GM23338 (cell line): ENCODE measurements at regions not wholly inside any gene's neighbourhood (a gene's known extent, or its start where the extent isn't known, plus 50 kb on each side); places are given as distances from the start of the nearest gene placed in this dataset.

Source experiments
- ATAC-seq: fragments of 200-7000 bp; cut with Tn5 transposase; 3 replicates; pipeline ENCODE4 v1.9.1; 2020
- DNase-seq: peaks from one replicate; pipeline ENCODE4 v3.0.0-alpha.2; 2015; ENCODE audit warnings: low spot score
- H2AFZ ChIP-seq: fragments of 200-600 bp; sonication (generic); 2 replicates; pipeline ENCODE4 v1.8.0; 2016; ENCODE audit warnings: antibody characterized with exemption, mild to moderate bottlenecking, moderate library complexity
- H3F3A ChIP-seq: fragments of 200-600 bp; sonication (generic); replicated peaks from 2 replicates; pipeline ENCODE4 v1.8.0; 2017; ENCODE audit warnings: antibody characterized with exemption, mixed run types, low read depth
- H3K27ac ChIP-seq: fragments of 200-600 bp; sonication (generic); 2 replicates; pipeline ENCODE4 v1.6.1; 2016; ENCODE audit warnings: low read depth
- H3K27me3 ChIP-seq: fragments of 200-600 bp; sonication (generic); 2 replicates; pipeline ENCODE4 v1.8.0; 2016; ENCODE audit warnings: mild to moderate bottlenecking, mixed run types, moderate library complexity; ENCODE audit not compliant: insufficient read depth
- H3K36me3 ChIP-seq: fragments of 200-600 bp; sonication (generic); 2 replicates; pipeline ENCODE4 v1.8.0; 2016; ENCODE audit warnings: mild to moderate bottlenecking; ENCODE audit not compliant: insufficient read depth
- H3K4me1 ChIP-seq: fragments of 200-600 bp; sonication (generic); 2 replicates; pipeline ENCODE4 v1.8.0; 2016; ENCODE audit warnings: mild to moderate bottlenecking, moderate library complexity; ENCODE audit not compliant: insufficient read depth
- H3K4me2 ChIP-seq: fragments of 200-600 bp; sonication (generic); 2 replicates; pipeline ENCODE4 v1.7.1; 2017; ENCODE audit warnings: mixed run types
- H3K4me3 ChIP-seq: fragments of 200-600 bp; sonication (generic); 2 replicates; pipeline ENCODE4 v1.6.1; 2016; ENCODE audit warnings: mixed run types
- H3K79me2 ChIP-seq: fragments of 200-600 bp; sonication (generic); replicated peaks from 2 replicates; pipeline ENCODE4 v1.8.0; 2017; ENCODE audit warnings: mild to moderate bottlenecking; ENCODE audit not compliant: insufficient read depth
- H3K9me2 ChIP-seq: fragments of 200-600 bp; sonication (generic); 2 replicates; pipeline ENCODE4 v1.8.0; 2017; ENCODE audit not compliant: insufficient read depth
- H4K20me1 ChIP-seq: fragments of 200-600 bp; sonication (generic); replicated peaks from 2 replicates; pipeline ENCODE4 v1.8.0; 2017; ENCODE audit warnings: mild to moderate bottlenecking; ENCODE audit not compliant: insufficient read depth
- H3K27ac Mint-ChIP-seq: 2 replicates; pipeline ENCODE4 v1.8.0; 2020; ENCODE audit warnings: inconsistent platforms, mild to moderate bottlenecking, moderate library complexity, mixed read lengths
- H3K27me3 Mint-ChIP-seq: 3 replicates; pipeline ENCODE4 v1.8.0; 2022; ENCODE audit warnings: low read depth, mild to moderate bottlenecking, moderate library complexity, mixed read lengths, inconsistent platforms; ENCODE audit not compliant: insufficient read depth, poor library complexity
- H3K36me3 Mint-ChIP-seq: 3 replicates; pipeline ENCODE4 v1.8.0; 2021; ENCODE audit warnings: low read depth, mild to moderate bottlenecking, inconsistent platforms, moderate library complexity, mixed read lengths
- H3K4me1 Mint-ChIP-seq: 3 replicates; pipeline ENCODE4 v1.8.0; 2020; ENCODE audit warnings: mild to moderate bottlenecking, inconsistent platforms, mixed read lengths
- H3K4me3 Mint-ChIP-seq: 3 replicates; pipeline ENCODE4 v1.8.0; 2021; ENCODE audit warnings: moderate library complexity, mild to moderate bottlenecking, inconsistent platforms, mixed read lengths
- H3K9me3 Mint-ChIP-seq: 3 replicates; pipeline ENCODE4 v1.8.0; 2020; ENCODE audit warnings: moderate library complexity, mild to moderate bottlenecking, inconsistent platforms, mixed read lengths
- CREB1 ChIP-seq: fragments of 250-450 bp; sonication (Bioruptor Pico); IDR thresholded peaks from 2 replicates; pipeline ENCODE4 v1.5.0; 2020; ENCODE audit warnings: low read depth, mild to moderate bottlenecking, moderate library complexity
- EZH2 ChIP-seq: fragments of 200-600 bp; sonication (generic); IDR thresholded peaks from one replicate; pipeline ENCODE4 v1.8.0; 2017; ENCODE audit warnings: antibody characterized with exemption, mild to moderate bottlenecking, low read depth; ENCODE audit not compliant: unreplicated experiment
- EZH2phosphoT487 ChIP-seq: fragments of 200-600 bp; sonication (generic); IDR thresholded peaks from one replicate; pipeline ENCODE4 v1.8.1; 2018; ENCODE audit warnings: antibody characterized with exemption; ENCODE audit not compliant: unreplicated experiment
- JUNB ChIP-seq: IDR thresholded peaks from one replicate; pipeline ENCODE4 v1.6.1; 2016; ENCODE audit warnings: antibody characterized with exemption; ENCODE audit not compliant: unreplicated experiment
- NANOG ChIP-seq: IDR thresholded peaks from 2 replicates; pipeline ENCODE4 v1.6.1; 2016; ENCODE audit warnings: antibody characterized with exemption, borderline replicate concordance
- POLR2AphosphoS5 ChIP-seq: IDR thresholded peaks from 2 replicates; pipeline ENCODE4 v1.6.1; 2016; ENCODE audit warnings: antibody characterized with exemption, low read depth
- STAT1 ChIP-seq: IDR thresholded peaks from one replicate; pipeline ENCODE4 v1.6.1; 2016; ENCODE audit warnings: antibody characterized with exemption; ENCODE audit not compliant: unreplicated experiment
- ZNF114 ChIP-seq: fragments of 250-450 bp; sonication (Bioruptor Pico); IDR thresholded peaks from 2 replicates; pipeline ENCODE4 v1.5.0; 2020; ENCODE audit warnings: mild to moderate bottlenecking, moderate library complexity
- ZNF331 ChIP-seq: fragments of 250-450 bp; sonication (Bioruptor Pico); IDR thresholded peaks from 2 replicates; pipeline ENCODE4 v1.5.0; 2020; ENCODE audit warnings: low read depth, mild to moderate bottlenecking, moderate library complexity
- TF ChIP-seq, protein P1 (sequence below): fragments of 250-450 bp; sonication (Bioruptor Pico); IDR thresholded peaks from 2 replicates; pipeline ENCODE4 v1.5.0; 2020; ENCODE audit warnings: mild to moderate bottlenecking, moderate library complexity
- TF ChIP-seq, protein P2 (sequence below): IDR thresholded peaks from 2 replicates; pipeline ENCODE4 v1.6.1; 2016; ENCODE audit warnings: antibody characterized with exemption
- TF ChIP-seq, protein P3 (sequence below): IDR thresholded peaks from one replicate; pipeline ENCODE4 v1.6.1; 2018; ENCODE audit warnings: antibody characterized with exemption; ENCODE audit not compliant: unreplicated experiment
- TF ChIP-seq, protein P4 (sequence below), 2 experiments: fragments of 200-600 bp in 1 of 2; sonication (generic) in 1 of 2; conservative IDR thresholded peaks; 2 replicates each; pipeline versions ENCODE4 v1.5.1 to v1.6.1; 2016 to 2017; ENCODE audit warnings: antibody characterized with exemption in 2 of 2, low read depth in 2 of 2, mild to moderate bottlenecking in 2 of 2, moderate library complexity in 1 of 2

DNA sequence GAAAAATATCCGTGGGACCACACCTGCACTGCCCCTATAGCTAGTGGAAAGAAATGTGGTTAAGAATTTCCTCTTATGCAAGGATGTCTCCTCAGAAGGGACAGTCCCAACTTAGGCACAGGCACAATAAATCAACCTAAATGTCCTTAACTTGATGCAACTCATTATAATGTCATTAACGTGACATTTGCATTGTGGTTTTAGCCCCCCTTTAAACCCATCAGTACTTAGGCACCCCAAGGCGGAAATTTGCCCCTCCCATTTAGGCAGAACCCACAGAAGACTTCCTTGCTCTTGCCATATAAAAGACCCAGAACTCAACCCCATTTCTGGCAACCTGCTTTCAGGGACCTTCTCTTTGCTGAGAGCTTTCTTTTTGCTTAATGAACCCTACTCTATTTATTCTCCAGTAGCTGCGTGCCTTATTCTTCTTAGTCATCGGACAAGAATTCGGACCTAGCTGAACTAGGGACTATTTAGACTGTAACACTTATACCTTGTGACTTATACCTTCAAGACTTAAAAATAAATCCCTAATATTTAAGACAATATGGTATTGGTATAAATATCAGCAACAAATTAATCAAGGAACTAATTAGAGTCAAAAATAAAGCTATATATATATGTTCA is 1281.6 kb upstream of the TMEFF2 start:
- Histone ChIP-seq H3K4me2 (no peak overlapping the region), H3K4me3 (no peak overlapping the region), H3F3A (no peaks in the 10 kb centered on the region), H3K4me1 (peaks cover 10% of the 10 kb centered on the region; the same call in 1 of the 2 replicates), H3K27me3 (no peaks in the 10 kb centered on the region), H3K36me3 (no peaks in the 10 kb centered on the region), H4K20me1 (no peaks in the 10 kb centered on the region), H3K9me2 (peaks cover 9% of the 10 kb centered on the region; the same call in 1 of the 2 replicates), H2AFZ (no peak overlapping the region), H3K27ac (no peak overlapping the region), H3K79me2 (no peaks in the 10 kb centered on the region)
- ATAC-seq (no peak), DNase-seq (no peak)
- Mint-ChIP-seq H3K4me3 (no peak overlapping the region), H3K4me1 (peaks cover 11% of the 10 kb centered on the region), H3K36me3 (no peaks in the 10 kb centered on the region), H3K27me3 (no peaks in the 10 kb centered on the region), H3K9me3 (no peaks in the 10 kb centered on the region), H3K27ac (no peak overlapping the region)
- TF ChIP-seq, protein P1, sequence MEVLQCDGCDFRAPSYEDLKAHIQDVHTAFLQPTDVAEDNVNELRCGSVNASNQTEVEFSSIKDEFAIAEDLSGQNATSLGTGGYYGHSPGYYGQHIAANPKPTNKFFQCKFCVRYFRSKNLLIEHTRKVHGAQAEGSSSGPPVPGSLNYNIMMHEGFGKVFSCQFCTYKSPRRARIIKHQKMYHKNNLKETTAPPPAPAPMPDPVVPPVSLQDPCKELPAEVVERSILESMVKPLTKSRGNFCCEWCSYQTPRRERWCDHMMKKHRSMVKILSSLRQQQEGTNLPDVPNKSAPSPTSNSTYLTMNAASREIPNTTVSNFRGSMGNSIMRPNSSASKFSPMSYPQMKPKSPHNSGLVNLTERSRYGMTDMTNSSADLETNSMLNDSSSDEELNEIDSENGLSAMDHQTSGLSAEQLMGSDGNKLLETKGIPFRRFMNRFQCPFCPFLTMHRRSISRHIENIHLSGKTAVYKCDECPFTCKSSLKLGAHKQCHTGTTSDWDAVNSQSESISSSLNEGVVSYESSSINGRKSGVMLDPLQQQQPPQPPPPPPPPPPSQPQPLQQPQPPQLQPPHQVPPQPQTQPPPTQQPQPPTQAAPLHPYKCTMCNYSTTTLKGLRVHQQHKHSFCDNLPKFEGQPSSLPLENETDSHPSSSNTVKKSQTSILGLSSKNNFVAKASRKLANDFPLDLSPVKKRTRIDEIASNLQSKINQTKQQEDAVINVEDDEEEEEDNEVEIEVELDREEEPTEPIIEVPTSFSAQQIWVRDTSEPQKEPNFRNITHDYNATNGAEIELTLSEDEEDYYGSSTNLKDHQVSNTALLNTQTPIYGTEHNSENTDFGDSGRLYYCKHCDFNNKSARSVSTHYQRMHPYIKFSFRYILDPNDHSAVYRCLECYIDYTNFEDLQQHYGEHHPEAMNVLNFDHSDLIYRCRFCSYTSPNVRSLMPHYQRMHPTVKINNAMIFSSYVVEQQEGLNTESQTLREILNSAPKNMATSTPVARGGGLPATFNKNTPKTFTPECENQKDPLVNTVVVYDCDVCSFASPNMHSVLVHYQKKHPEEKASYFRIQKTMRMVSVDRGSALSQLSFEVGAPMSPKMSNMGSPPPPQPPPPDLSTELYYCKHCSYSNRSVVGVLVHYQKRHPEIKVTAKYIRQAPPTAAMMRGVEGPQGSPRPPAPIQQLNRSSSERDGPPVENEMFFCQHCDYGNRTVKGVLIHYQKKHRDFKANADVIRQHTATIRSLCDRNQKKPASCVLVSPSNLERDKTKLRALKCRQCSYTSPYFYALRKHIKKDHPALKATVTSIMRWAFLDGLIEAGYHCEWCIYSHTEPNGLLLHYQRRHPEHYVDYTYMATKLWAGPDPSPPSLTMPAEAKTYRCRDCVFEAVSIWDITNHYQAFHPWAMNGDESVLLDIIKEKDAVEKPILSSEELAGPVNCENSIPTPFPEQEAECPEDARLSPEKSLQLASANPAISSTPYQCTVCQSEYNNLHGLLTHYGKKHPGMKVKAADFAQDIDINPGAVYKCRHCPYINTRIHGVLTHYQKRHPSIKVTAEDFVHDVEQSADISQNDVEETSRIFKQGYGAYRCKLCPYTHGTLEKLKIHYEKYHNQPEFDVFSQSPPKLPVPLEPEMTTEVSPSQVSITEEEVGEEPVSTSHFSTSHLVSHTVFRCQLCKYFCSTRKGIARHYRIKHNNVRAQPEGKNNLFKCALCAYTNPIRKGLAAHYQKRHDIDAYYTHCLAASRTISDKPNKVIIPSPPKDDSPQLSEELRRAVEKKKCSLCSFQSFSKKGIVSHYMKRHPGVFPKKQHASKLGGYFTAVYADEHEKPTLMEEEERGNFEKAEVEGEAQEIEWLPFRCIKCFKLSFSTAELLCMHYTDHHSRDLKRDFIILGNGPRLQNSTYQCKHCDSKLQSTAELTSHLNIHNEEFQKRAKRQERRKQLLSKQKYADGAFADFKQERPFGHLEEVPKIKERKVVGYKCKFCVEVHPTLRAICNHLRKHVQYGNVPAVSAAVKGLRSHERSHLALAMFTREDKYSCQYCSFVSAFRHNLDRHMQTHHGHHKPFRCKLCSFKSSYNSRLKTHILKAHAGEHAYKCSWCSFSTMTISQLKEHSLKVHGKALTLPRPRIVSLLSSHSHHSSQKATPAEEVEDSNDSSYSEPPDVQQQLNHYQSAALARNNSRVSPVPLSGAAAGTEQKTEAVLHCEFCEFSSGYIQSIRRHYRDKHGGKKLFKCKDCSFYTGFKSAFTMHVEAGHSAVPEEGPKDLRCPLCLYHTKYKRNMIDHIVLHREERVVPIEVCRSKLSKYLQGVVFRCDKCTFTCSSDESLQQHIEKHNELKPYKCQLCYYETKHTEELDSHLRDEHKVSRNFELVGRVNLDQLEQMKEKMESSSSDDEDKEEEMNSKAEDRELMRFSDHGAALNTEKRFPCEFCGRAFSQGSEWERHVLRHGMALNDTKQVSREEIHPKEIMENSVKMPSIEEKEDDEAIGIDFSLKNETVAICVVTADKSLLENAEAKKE: no peak
- no peak for TF ChIP-seq POLR2AphosphoS5
- TF ChIP-seq NANOG: no peak
- TF ChIP-seq EZH2: no peak
- TF ChIP-seq, protein P2, sequence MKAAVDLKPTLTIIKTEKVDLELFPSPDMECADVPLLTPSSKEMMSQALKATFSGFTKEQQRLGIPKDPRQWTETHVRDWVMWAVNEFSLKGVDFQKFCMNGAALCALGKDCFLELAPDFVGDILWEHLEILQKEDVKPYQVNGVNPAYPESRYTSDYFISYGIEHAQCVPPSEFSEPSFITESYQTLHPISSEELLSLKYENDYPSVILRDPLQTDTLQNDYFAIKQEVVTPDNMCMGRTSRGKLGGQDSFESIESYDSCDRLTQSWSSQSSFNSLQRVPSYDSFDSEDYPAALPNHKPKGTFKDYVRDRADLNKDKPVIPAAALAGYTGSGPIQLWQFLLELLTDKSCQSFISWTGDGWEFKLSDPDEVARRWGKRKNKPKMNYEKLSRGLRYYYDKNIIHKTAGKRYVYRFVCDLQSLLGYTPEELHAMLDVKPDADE: no peak
- no peak for TF ChIP-seq ZNF114
- TF ChIP-seq STAT1: no peak
- TF ChIP-seq JUNB: no peak
- TF ChIP-seq, protein P3, sequence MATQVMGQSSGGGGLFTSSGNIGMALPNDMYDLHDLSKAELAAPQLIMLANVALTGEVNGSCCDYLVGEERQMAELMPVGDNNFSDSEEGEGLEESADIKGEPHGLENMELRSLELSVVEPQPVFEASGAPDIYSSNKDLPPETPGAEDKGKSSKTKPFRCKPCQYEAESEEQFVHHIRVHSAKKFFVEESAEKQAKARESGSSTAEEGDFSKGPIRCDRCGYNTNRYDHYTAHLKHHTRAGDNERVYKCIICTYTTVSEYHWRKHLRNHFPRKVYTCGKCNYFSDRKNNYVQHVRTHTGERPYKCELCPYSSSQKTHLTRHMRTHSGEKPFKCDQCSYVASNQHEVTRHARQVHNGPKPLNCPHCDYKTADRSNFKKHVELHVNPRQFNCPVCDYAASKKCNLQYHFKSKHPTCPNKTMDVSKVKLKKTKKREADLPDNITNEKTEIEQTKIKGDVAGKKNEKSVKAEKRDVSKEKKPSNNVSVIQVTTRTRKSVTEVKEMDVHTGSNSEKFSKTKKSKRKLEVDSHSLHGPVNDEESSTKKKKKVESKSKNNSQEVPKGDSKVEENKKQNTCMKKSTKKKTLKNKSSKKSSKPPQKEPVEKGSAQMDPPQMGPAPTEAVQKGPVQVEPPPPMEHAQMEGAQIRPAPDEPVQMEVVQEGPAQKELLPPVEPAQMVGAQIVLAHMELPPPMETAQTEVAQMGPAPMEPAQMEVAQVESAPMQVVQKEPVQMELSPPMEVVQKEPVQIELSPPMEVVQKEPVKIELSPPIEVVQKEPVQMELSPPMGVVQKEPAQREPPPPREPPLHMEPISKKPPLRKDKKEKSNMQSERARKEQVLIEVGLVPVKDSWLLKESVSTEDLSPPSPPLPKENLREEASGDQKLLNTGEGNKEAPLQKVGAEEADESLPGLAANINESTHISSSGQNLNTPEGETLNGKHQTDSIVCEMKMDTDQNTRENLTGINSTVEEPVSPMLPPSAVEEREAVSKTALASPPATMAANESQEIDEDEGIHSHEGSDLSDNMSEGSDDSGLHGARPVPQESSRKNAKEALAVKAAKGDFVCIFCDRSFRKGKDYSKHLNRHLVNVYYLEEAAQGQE: no peak
- TF ChIP-seq ZNF331: no peak
- TF ChIP-seq CREB1 (CRISPR knock-in tag): no peak
- TF ChIP-seq, protein P4, sequence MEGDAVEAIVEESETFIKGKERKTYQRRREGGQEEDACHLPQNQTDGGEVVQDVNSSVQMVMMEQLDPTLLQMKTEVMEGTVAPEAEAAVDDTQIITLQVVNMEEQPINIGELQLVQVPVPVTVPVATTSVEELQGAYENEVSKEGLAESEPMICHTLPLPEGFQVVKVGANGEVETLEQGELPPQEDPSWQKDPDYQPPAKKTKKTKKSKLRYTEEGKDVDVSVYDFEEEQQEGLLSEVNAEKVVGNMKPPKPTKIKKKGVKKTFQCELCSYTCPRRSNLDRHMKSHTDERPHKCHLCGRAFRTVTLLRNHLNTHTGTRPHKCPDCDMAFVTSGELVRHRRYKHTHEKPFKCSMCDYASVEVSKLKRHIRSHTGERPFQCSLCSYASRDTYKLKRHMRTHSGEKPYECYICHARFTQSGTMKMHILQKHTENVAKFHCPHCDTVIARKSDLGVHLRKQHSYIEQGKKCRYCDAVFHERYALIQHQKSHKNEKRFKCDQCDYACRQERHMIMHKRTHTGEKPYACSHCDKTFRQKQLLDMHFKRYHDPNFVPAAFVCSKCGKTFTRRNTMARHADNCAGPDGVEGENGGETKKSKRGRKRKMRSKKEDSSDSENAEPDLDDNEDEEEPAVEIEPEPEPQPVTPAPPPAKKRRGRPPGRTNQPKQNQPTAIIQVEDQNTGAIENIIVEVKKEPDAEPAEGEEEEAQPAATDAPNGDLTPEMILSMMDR (conservative IDR thresholded peaks at IDR 0.05; ENCODE audit: low read depth in 2 of 2): no peak
- no peak for TF ChIP-seq EZH2phosphoT487
